ENCODE measurements at regions not wholly inside any gene's neighbourhood (a gene's known extent, or its start where the extent isn't known, plus 50 kb on each side); places are given as distances from the start of the nearest gene placed in this dataset.

DNA sequence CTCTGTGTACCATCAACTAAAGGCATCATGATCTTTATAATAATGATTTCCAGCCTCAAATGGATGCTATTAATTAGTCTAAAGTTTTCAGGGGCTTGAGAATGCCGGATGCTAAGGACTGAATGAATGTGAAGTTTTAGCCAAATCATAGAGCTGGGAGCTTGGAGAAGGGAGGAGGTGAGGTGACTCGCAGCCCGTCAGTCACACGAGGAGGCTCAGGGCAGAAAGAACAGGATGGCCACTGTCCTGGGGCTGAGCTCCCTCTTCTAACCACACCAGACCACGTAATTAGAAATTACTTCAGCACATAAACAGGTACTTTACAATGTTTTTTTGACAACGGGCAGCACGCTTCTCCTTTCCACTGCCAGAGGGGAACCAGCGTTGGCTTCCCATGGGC is 222.6 kb downstream of the NPR3 start:
- no peak overlapping the region for H3K27ac ChIP-seq
- H3K9me3 ChIP-seq, result peaks cover 0 to 5% (median 0%) of the 10 kb centered on the region in 11 donors
- ATAC-seq (no peak), DNase-seq (no peak)
- H3K4me1 ChIP-seq, result no peaks in the 10 kb centered on the region
- 87 to 88% methylated on average over 8 of the region's 8 CpGs for WGBS, 2 donors
- no peak overlapping the region for H3K4me3 ChIP-seq
- intact Hi-C loops (cut with DNase I), result no loop called here
- TF ChIP-seq, protein P1, sequence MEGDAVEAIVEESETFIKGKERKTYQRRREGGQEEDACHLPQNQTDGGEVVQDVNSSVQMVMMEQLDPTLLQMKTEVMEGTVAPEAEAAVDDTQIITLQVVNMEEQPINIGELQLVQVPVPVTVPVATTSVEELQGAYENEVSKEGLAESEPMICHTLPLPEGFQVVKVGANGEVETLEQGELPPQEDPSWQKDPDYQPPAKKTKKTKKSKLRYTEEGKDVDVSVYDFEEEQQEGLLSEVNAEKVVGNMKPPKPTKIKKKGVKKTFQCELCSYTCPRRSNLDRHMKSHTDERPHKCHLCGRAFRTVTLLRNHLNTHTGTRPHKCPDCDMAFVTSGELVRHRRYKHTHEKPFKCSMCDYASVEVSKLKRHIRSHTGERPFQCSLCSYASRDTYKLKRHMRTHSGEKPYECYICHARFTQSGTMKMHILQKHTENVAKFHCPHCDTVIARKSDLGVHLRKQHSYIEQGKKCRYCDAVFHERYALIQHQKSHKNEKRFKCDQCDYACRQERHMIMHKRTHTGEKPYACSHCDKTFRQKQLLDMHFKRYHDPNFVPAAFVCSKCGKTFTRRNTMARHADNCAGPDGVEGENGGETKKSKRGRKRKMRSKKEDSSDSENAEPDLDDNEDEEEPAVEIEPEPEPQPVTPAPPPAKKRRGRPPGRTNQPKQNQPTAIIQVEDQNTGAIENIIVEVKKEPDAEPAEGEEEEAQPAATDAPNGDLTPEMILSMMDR (IDR thresholded peaks at IDR 0.05), result no peak
- no peaks in the 10 kb centered on the region for H3K27me3 ChIP-seq
- H3K36me3 ChIP-seq, result no peaks in the 10 kb centered on the region

DNA sequence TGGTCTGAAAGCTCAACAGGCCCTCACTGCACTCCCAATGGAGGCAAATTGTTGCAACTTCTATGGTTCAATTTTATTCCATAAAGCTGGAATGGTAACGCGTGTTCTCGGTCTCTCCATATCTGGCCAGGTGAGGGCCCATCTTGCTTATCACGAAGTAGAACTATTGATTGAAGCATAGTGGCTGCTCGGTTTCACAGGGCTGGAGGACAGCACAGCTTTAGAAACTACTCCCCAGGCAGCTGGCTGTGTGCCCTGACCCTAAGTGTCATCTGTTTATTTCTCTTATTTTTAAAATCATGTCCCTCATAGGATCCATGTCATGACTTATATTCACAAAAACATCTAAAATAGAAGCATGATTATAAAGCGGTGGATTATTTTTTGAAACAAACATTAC is 223.4 kb downstream of the NPR3 start:
- peaks cover 0 to 5% (median 0%) of the 10 kb centered on the region in 11 donors for H3K9me3 ChIP-seq
- 84 to 85% methylated on average over 6 of the region's 6 CpGs for WGBS, 2 donors
- H3K27me3 ChIP-seq, result no peaks in the 10 kb centered on the region
- ATAC-seq, result no peak
- intact Hi-C loops (cut with DNase I), result no loop called here
- no peaks in the 10 kb centered on the region for H3K36me3 ChIP-seq
- no peak overlapping the region for H3K27ac ChIP-seq
- H3K4me1 ChIP-seq, result no peaks in the 10 kb centered on the region
- H3K4me3 ChIP-seq, result no peak overlapping the region
- peak in 1 of 2 donors; percentile 13 for DNase-seq
- TF ChIP-seq, protein P1 (IDR thresholded peaks at IDR 0.05), result no peak

DNA sequence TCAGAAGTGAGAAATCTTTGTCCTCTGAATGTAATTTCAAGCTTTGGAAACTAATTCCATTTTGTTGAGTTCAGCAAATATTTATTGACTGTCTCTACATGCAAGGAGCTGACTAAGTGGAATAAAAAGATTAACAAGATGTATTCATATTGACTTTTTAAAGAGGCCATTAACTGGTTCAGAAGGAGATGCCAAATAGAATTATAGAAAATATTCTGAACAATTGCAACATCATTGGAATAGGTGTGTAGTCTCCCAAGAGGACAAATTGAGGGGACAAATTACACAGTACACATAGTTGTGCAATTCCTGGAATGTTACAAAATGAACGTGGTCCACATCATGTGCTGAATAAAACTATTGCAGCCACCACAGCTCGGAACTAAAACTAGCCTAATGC is 224.2 kb downstream of the NPR3 start:
- no peak overlapping the region for H3K27ac ChIP-seq
- intact Hi-C loops (cut with DNase I), result no loop called here
- H3K27me3 ChIP-seq, result no peaks in the 10 kb centered on the region
- ATAC-seq (no peak), DNase-seq (no peak)
- TF ChIP-seq, protein P1 (IDR thresholded peaks at IDR 0.05), result no peak
- H3K36me3 ChIP-seq, result no peaks in the 10 kb centered on the region
- H3K4me3 ChIP-seq, result no peak overlapping the region
- H3K4me1 ChIP-seq, result no peaks in the 10 kb centered on the region
- 71 to 75% methylated on average over 2 of the region's 2 CpGs for WGBS, 2 donors
- peaks cover 0 to 5% (median 0%) of the 10 kb centered on the region in 11 donors for H3K9me3 ChIP-seq

GRCh38 chr5:32936329-32936728 is 225.2 kb downstream of the NPR3 start:
- WGBS, 2 donors, result 86 to 87% methylated on average over 4 of the region's 4 CpGs
- no peak overlapping the region for H3K27ac ChIP-seq
- peak in 1 of 8 donors; percentile 67 for ATAC-seq
- TF ChIP-seq, protein P1 (IDR thresholded peaks at IDR 0.05), result no peak
- DNase-seq, result no peak
- H3K36me3 ChIP-seq, result no peaks in the 10 kb centered on the region
- intact Hi-C loops (cut with DNase I), result no loop called here
- H3K27me3 ChIP-seq, result no peaks in the 10 kb centered on the region
- no peak overlapping the region for H3K4me3 ChIP-seq
- no peaks in the 10 kb centered on the region for H3K4me1 ChIP-seq
- peaks cover 0 to 5% (median 0%) of the 10 kb centered on the region in 11 donors for H3K9me3 ChIP-seq

Measured in heart right ventricle (tissue), 16 donors.